ENCODE measurements at regions not wholly inside any gene's neighbourhood (a gene's known extent, or its start where the extent isn't known, plus 50 kb on each side); places are given as distances from the start of the nearest gene placed in this dataset.

GRCh38 chr12:127636882-127637281, 630.1 kb upstream of the TMEM132C start:
- intact Hi-C loops (cut with DNase I; ENCODE audit: low total_unique reads) = no loop called here
- 40 to 65% (median 51%) methylated on average over 2 of the region's 2 CpGs for WGBS, 5 donors
- H3K27ac ChIP-seq = no peak overlapping the region
- TF ChIP-seq EP300 (IDR thresholded peaks at IDR 0.05) = no peak
- no peak for TF ChIP-seq CTCF (IDR thresholded peaks at IDR 0.05)
- TF ChIP-seq POLR2AphosphoS5 (IDR thresholded peaks at IDR 0.05) = no peak
- TF ChIP-seq POLR2A (IDR thresholded peaks at IDR 0.05) = no peak
- H3K9me3 ChIP-seq = no peaks in the 10 kb centered on the region
- H3K4me3 ChIP-seq = no peak overlapping the region
- DNase-seq = no peak
- H3K36me3 ChIP-seq = no peaks in the 10 kb centered on the region
- H3K4me1 ChIP-seq = peaks cover 0 to 4% (median 0%) of the 10 kb centered on the region in 4 donors
- H3K27me3 ChIP-seq = no peaks in the 10 kb centered on the region

GRCh38 chr12:127640181-127640886, 626.6 kb upstream of the TMEM132C start:
- Histone ChIP-seq H3K4me3 (no peak overlapping the region), H3K9me3 (no peaks in the 10 kb centered on the region), H3K4me1 (peaks cover 0 to 4% (median 0%) of the 10 kb centered on the region in 4 donors), H3K27me3 (no peaks in the 10 kb centered on the region), H3K27ac (no peak overlapping the region), H3K36me3 (no peaks in the 10 kb centered on the region)
- TF ChIP-seq CTCF (IDR thresholded peaks at IDR 0.05) (no peak), POLR2A (IDR thresholded peaks at IDR 0.05) (no peak), EP300 (IDR thresholded peaks at IDR 0.05) (no peak), POLR2AphosphoS5 (IDR thresholded peaks at IDR 0.05) (no peak)
- no peak for DNase-seq
- 33 to 42% (median 39%) methylated on average over 6 of the region's 6 CpGs for WGBS, 5 donors
- intact Hi-C loops (cut with DNase I; ENCODE audit: low total_unique reads) = no loop called here

GRCh38 chr12:127642208-127642607, 624.8 kb upstream of the TMEM132C start:
- 90 to 93% (median 92%) methylated on average over 8 of the region's 8 CpGs for WGBS, 5 donors
- Histone ChIP-seq H3K9me3 (peaks cover 0 to 7% (median 0%) of the 10 kb centered on the region in 4 donors), H3K27me3 (no peaks in the 10 kb centered on the region), H3K4me3 (no peak overlapping the region), H3K36me3 (no peaks in the 10 kb centered on the region), H3K27ac (no peak overlapping the region), H3K4me1 (peaks cover 0 to 4% (median 0%) of the 10 kb centered on the region in 4 donors)
- intact Hi-C loops (cut with DNase I; ENCODE audit: low total_unique reads) = no loop called here
- DNase-seq = no peak
- TF ChIP-seq POLR2AphosphoS5 (IDR thresholded peaks at IDR 0.05) = no peak
- no peak for TF ChIP-seq POLR2A (IDR thresholded peaks at IDR 0.05)

GRCh38 chr12:127648321-127648720, 618.6 kb upstream of the TMEM132C start:
- Histone ChIP-seq H3K27me3 (no peaks in the 10 kb centered on the region), H3K4me3 (no peak overlapping the region), H3K4me1 (no peaks in the 10 kb centered on the region), H3K36me3 (no peaks in the 10 kb centered on the region), H3K9me3 (peaks cover 0 to 7% (median 0%) of the 10 kb centered on the region in 4 donors), H3K27ac (no peak overlapping the region)
- TF ChIP-seq POLR2AphosphoS5 (IDR thresholded peaks at IDR 0.05) (no peak), EP300 (IDR thresholded peaks at IDR 0.05) (no peak), CTCF (IDR thresholded peaks at IDR 0.05) (no peak), POLR2A (IDR thresholded peaks at IDR 0.05) (no peak)
- 76 to 85% (median 78%) methylated on average over 5 of the region's 5 CpGs for WGBS, 5 donors
- intact Hi-C loops (cut with DNase I; ENCODE audit: low total_unique reads) = no loop called here
- no peak for DNase-seq

- Histone ChIP-seq H3K27me3 (no peaks in the 10 kb centered on the region), H3K27ac (no peak overlapping the region), H3K4me1 (no peaks in the 10 kb centered on the region), H3K9me3 (peaks cover 0 to 7% (median 0%) of the 10 kb centered on the region in 4 donors), H3K36me3 (no peaks in the 10 kb centered on the region), H3K4me3 (no peak overlapping the region)
- no peak for DNase-seq
- WGBS, 5 donors = 49 to 66% (median 54%) methylated on average over 2 of the region's 2 CpGs
- intact Hi-C loops (cut with DNase I; ENCODE audit: low total_unique reads) = no loop called here
- no peak for TF ChIP-seq CTCF (IDR thresholded peaks at IDR 0.05)
- TF ChIP-seq EP300 (IDR thresholded peaks at IDR 0.05) = no peak
- no peak for TF ChIP-seq POLR2A (IDR thresholded peaks at IDR 0.05)
- TF ChIP-seq POLR2AphosphoS5 (IDR thresholded peaks at IDR 0.05) = no peak
These were observed 617.0 kb upstream of the TMEM132C start for GRCh38 chr12:127649961-127650360.

Data from stomach (tissue), 8 donors.